Prostate gland (tissue), 2 donors: ENCODE measurements at regions not wholly inside any gene's neighbourhood (a gene's known extent, or its start where the extent isn't known, plus 50 kb on each side); places are given as distances from the start of the nearest gene placed in this dataset.

Source experiments
- CTCF ChIP-seq, 4 experiments: fragments of 200-600 bp in 2 of 4; fragments of 450-650 bp in 2 of 4; sonication (generic) in 2 of 4; IDR thresholded peaks; 1 replicate in 3 of 4; 2 replicates in 1 of 4; pipeline ENCODE4 v1.5.1; 2016 to 2019; ENCODE audit warnings: antibody characterized with exemption in 4 of 4, mild to moderate bottlenecking in 2 of 4, moderate library complexity in 2 of 4
- POLR2AphosphoS5 ChIP-seq: sonication (generic); formaldehyde crosslinking; IDR thresholded peaks from one replicate; pipeline ENCODE4 v1.6.1; 2017; ENCODE audit warnings: antibody characterized with exemption

DNA sequence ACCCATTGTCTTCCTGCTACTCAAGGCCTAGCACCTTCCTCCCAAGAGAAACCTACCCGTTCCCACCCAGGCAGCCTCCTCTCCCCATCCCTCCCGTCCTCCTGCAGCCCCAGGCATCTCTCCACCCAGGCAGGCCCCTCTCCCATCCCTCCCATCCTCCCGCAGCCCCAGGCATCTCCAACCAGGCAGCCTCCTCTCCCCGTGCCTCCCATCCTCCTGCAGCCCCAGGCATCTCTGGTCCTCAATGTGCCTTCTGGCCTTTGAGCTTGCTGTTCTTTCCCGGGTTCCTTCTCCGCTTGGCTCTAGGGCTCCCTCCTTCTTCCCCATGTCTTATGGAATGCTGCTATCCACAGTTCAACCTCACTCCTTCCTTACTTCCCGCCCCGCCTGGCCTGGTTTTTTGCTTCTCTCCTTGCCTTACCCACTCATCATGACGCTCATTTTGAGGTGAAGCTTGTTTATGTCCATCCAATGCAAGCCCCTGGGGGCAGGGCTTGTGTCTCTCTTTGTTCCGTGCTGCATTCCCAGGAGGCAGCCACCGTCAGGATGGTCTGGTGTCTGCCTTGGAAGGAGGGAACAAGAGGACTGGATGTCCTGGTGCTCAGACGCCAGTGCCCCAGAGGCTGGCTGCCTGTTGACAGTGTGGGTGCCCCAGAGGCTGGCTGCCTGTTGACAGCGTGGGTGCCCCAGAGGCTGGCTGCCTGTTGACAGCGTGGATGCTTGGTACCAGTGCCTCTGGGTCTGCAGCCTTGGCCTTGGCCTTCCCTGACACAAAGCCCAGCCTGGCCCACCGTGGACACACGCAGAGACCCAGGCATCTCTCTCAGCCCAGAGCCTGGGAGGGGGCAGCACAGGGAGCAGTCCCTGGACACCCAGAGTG, 815.7 kb downstream of the BRD1 start:
- TF ChIP-seq CTCF (IDR thresholded peaks at IDR 0.05) (no peak), POLR2AphosphoS5 (no peak)
